Upper lobe of left lung (tissue), 4 donors: ENCODE measurements at regions not wholly inside any gene's neighbourhood (a gene's known extent, or its start where the extent isn't known, plus 50 kb on each side); places are given as distances from the start of the nearest gene placed in this dataset.

Experiments used
- CTCF ChIP-seq, 6 experiments: fragments of 450-650 bp in 4 of 6; fragments of 200-600 bp in 2 of 6; sonication (generic) in 2 of 6; IDR thresholded peaks; one replicate each; pipeline ENCODE4 v1.5.1; 2016 to 2019; ENCODE audit warnings: antibody characterized with exemption in 6 of 6
- EP300 ChIP-seq, 4 donors: sonication (generic); formaldehyde crosslinking; IDR thresholded peaks; one replicate each; pipeline ENCODE4 v1.5.1; 2017; ENCODE audit warnings: antibody characterized with exemption in 4 of 4, control low read depth in 2 of 4
- POLR2A ChIP-seq, 4 donors: fragments of 450-650 bp; IDR thresholded peaks; one replicate each; pipeline ENCODE4 v1.5.1; 2016 to 2017; ENCODE audit warnings: antibody characterized with exemption in 4 of 4, mild to moderate bottlenecking in 2 of 4
- POLR2AphosphoS5 ChIP-seq, 2 donors: sonication (generic); formaldehyde crosslinking; IDR thresholded peaks; one replicate each; pipeline ENCODE4 v1.5.1; 2017; ENCODE audit warnings: antibody characterized with exemption in 2 of 2

GRCh38 chr16:86977076-86977676 is 340.0 kb downstream of the C16orf95 start:
- no peak for TF ChIP-seq CTCF (IDR thresholded peaks at IDR 0.05)
- no peak for TF ChIP-seq POLR2A (IDR thresholded peaks at IDR 0.05)
- no peak for TF ChIP-seq POLR2AphosphoS5 (IDR thresholded peaks at IDR 0.05)
- TF ChIP-seq EP300 (IDR thresholded peaks at IDR 0.05): no peak
